Liver (tissue), 8 donors: ENCODE measurements at regions not wholly inside any gene's neighbourhood (a gene's known extent, or its start where the extent isn't known, plus 50 kb on each side); places are given as distances from the start of the nearest gene placed in this dataset.

Experiments used
- DNase-seq: peaks from one replicate; pipeline ENCODE4 v3.0.0-alpha.2; 2017; ENCODE audit warnings: low spot score
- H3K27ac ChIP-seq, 2 donors: one replicate each; pipeline ENCODE4 v1.7.0; 2013; ENCODE audit warnings: inconsistent platforms in 2 of 2, low read length in 2 of 2, control low read depth in 1 of 2, low read depth in 1 of 2, mild to moderate bottlenecking in 1 of 2
- H3K27me3 ChIP-seq, 4 donors: one replicate each; pipeline versions ENCODE4 v1.6.1 to v1.7.0; 2013; ENCODE audit warnings: low read length in 3 of 4, inconsistent platforms in 1 of 4, mild to moderate bottlenecking in 1 of 4, moderate library complexity in 1 of 4; ENCODE audit not compliant: control insufficient read depth in 4 of 4, insufficient read depth in 4 of 4
- H3K36me3 ChIP-seq, 4 donors: one replicate each; pipeline versions ENCODE4 v1.6.1 to v1.7.0; 2013; ENCODE audit warnings: low read length in 3 of 4, mild to moderate bottlenecking in 3 of 4, low read depth in 1 of 4, moderate library complexity in 1 of 4; ENCODE audit not compliant: control insufficient read depth in 4 of 4, insufficient read depth in 3 of 4
- H3K4me1 ChIP-seq, 4 donors: one replicate each; pipeline versions ENCODE4 v1.6.1 to v1.7.0; 2013; ENCODE audit warnings: low read length in 3 of 4, mild to moderate bottlenecking in 3 of 4, moderate library complexity in 1 of 4; ENCODE audit not compliant: control insufficient read depth in 4 of 4, insufficient read depth in 4 of 4
- H3K4me3 ChIP-seq, 3 donors: one replicate each; pipeline versions ENCODE4 v1.6.1 to v1.7.0; 2013; ENCODE audit warnings: low read length in 3 of 3, control low read depth in 1 of 3, low read depth in 1 of 3, mild to moderate bottlenecking in 1 of 3
- H3K9ac ChIP-seq, 2 donors: one replicate each; pipeline ENCODE4 v1.7.0; 2013; ENCODE audit warnings: low read length in 2 of 2, mild to moderate bottlenecking in 2 of 2, moderate library complexity in 2 of 2, control low read depth in 1 of 2, low read depth in 1 of 2
- H3K9me3 ChIP-seq, 4 donors: one replicate each; pipeline versions ENCODE4 v1.6.1 to v1.7.0; 2013; ENCODE audit warnings: low read length in 3 of 4; ENCODE audit not compliant: control insufficient read depth in 4 of 4
- ATF3 ChIP-seq: IDR thresholded peaks from 2 replicates; pipeline ENCODE4 v1.6.1; 2016; ENCODE audit warnings: antibody characterized with exemption
- CTCF ChIP-seq: fragments of 150-350 bp; IDR thresholded peaks from 2 replicates; pipeline ENCODE4 v1.5.1; 2017; ENCODE audit warnings: improper control_type of control experiment, low read depth, low read length; ENCODE audit not compliant: missing input control
- EGR1 ChIP-seq, 2 donors: IDR thresholded peaks; 2 replicates each; pipeline ENCODE4 v1.6.1; 2016 to 2018; ENCODE audit warnings: antibody characterized with exemption in 2 of 2, low read depth in 2 of 2
- FOXA1 ChIP-seq: IDR thresholded peaks from 2 replicates; pipeline ENCODE4 v1.6.1; 2016; ENCODE audit warnings: antibody characterized with exemption
- FOXA2 ChIP-seq: IDR thresholded peaks from 2 replicates; pipeline ENCODE4 v1.6.1; 2016; ENCODE audit warnings: antibody characterized with exemption
- GABPA ChIP-seq, 2 donors: IDR thresholded peaks in 1 of 2; conservative IDR thresholded peaks in 1 of 2; 2 replicates each; pipeline ENCODE4 v1.6.1; 2016; ENCODE audit warnings: antibody characterized with exemption in 2 of 2, mild to moderate bottlenecking in 1 of 2, moderate library complexity in 1 of 2
- HNF4A ChIP-seq, 2 donors: conservative IDR thresholded peaks; 2 replicates each; pipeline ENCODE4 v1.6.1; 2016; ENCODE audit warnings: antibody characterized with exemption in 2 of 2, mild to moderate bottlenecking in 2 of 2
- HNF4G ChIP-seq: IDR thresholded peaks from 2 replicates; pipeline ENCODE4 v1.6.1; 2016; ENCODE audit warnings: antibody characterized with exemption
- JUND ChIP-seq, 2 donors: IDR thresholded peaks; 2 replicates each; pipeline ENCODE4 v1.6.1; 2016; ENCODE audit warnings: antibody characterized with exemption in 2 of 2
- MAX ChIP-seq: IDR thresholded peaks from 2 replicates; pipeline ENCODE4 v1.6.1; 2016; ENCODE audit warnings: antibody characterized with exemption
- NR2F2 ChIP-seq: IDR thresholded peaks from 2 replicates; pipeline ENCODE4 v1.6.1; 2016; ENCODE audit warnings: antibody characterized with exemption
- RAD21 ChIP-seq, 2 donors: IDR thresholded peaks; 2 replicates each; pipeline ENCODE4 v1.6.1; 2016; ENCODE audit warnings: antibody characterized with exemption in 2 of 2, mild to moderate bottlenecking in 2 of 2
- REST ChIP-seq: IDR thresholded peaks from 2 replicates; pipeline ENCODE4 v1.6.1; 2016; ENCODE audit warnings: antibody characterized with exemption, mild to moderate bottlenecking
- RXRA ChIP-seq, 2 donors: IDR thresholded peaks; 2 replicates each; pipeline ENCODE4 v1.6.1; 2017 to 2018; ENCODE audit warnings: antibody characterized with exemption in 2 of 2, mild to moderate bottlenecking in 1 of 2
- SP1 ChIP-seq: IDR thresholded peaks from 2 replicates; pipeline ENCODE4 v1.6.1; 2018; ENCODE audit warnings: antibody characterized with exemption, mild to moderate bottlenecking
- TAF1 ChIP-seq: conservative IDR thresholded peaks from 2 replicates; pipeline ENCODE4 v1.6.1; 2016; ENCODE audit warnings: antibody characterized with exemption, mild to moderate bottlenecking
- YY1 ChIP-seq: IDR thresholded peaks from 2 replicates; pipeline ENCODE4 v1.6.1; 2016; ENCODE audit warnings: antibody characterized with exemption, mild to moderate bottlenecking
- ZBTB33 ChIP-seq: IDR thresholded peaks from 2 replicates; pipeline ENCODE4 v1.6.1; 2016; ENCODE audit warnings: antibody characterized with exemption
- WGBS: extraction: QIAGEN DNeasy Blood & Tissue Kit; methylation state at CpG from one replicate; pipeline ENCODE4 v1.1.7; 2013; 5-methylcytosine and 5-hydroxymethylcytosine counted together
- donor health status: healthy.
- donor health status: healthy.
- donor health status: healthy.
- donor health status: healthy.
- donor health status: healthy.

- Histone ChIP-seq H3K9me3 (no peaks in the 10 kb centered on the region), H3K4me3 (no peak overlapping the region), H3K27ac (no peak overlapping the region), H3K36me3 (no peaks in the 10 kb centered on the region), H3K9ac (no peak overlapping the region), H3K27me3 (peaks cover 0 to 3% (median 0%) of the 10 kb centered on the region in 4 donors), H3K4me1 (no peaks in the 10 kb centered on the region)
- no peak for DNase-seq
- 76% methylated on average over 1 of the region's 1 CpG for WGBS
- TF ChIP-seq NR2F2 = no peak
- TF ChIP-seq RAD21 (IDR thresholded peaks at IDR 0.05) = no peak
- TF ChIP-seq ATF3 = no peak
- TF ChIP-seq RXRA (IDR thresholded peaks at IDR 0.05) = no peak
- TF ChIP-seq JUND (IDR thresholded peaks at IDR 0.05) = no peak
- no peak for TF ChIP-seq CTCF
- no peak for TF ChIP-seq ZBTB33
- TF ChIP-seq MAX = no peak
- no peak for TF ChIP-seq FOXA1
- TF ChIP-seq HNF4G = no peak
- no peak for TF ChIP-seq GABPA (IDR thresholded peaks at IDR 0.05 in 1 of 2, conservative IDR thresholded peaks at IDR 0.05 in 1 of 2)
- TF ChIP-seq EGR1 (IDR thresholded peaks at IDR 0.05; ENCODE audit: low read depth in 2 of 2) = no peak
- TF ChIP-seq TAF1 = no peak
Observed at GRCh38 chr3:101066711-101067129, 73.5 kb upstream of the ABI3BP start.

GRCh38 chr3:101065962-101066361 is 72.7 kb upstream of the ABI3BP start:
- H3K27ac ChIP-seq = no peak overlapping the region
- H3K4me1 ChIP-seq = no peaks in the 10 kb centered on the region
- no peak overlapping the region for H3K4me3 ChIP-seq
- TF ChIP-seq JUND (IDR thresholded peaks at IDR 0.05) (no peak), GABPA (IDR thresholded peaks at IDR 0.05 in 1 of 2, conservative IDR thresholded peaks at IDR 0.05 in 1 of 2) (no peak), ATF3 (no peak), FOXA2 (no peak), FOXA1 (no peak), SP1 (no peak), MAX (no peak), RXRA (IDR thresholded peaks at IDR 0.05) (no peak), HNF4A (conservative IDR thresholded peaks at IDR 0.05) (no peak), HNF4G (no peak), ZBTB33 (no peak), REST (no peak), TAF1 (no peak), NR2F2 (no peak), RAD21 (IDR thresholded peaks at IDR 0.05) (no peak), EGR1 (IDR thresholded peaks at IDR 0.05; ENCODE audit: low read depth in 2 of 2) (no peak), YY1 (no peak)
- peaks cover 0 to 2% (median 0%) of the 10 kb centered on the region in 4 donors for H3K9me3 ChIP-seq
- DNase-seq = no peak
- peaks cover 0 to 3% (median 0%) of the 10 kb centered on the region in 4 donors for H3K27me3 ChIP-seq
- 80% methylated on average over 3 of the region's 3 CpGs for WGBS
- no peak overlapping the region for H3K9ac ChIP-seq
- H3K36me3 ChIP-seq = no peaks in the 10 kb centered on the region
